Endothelial cell (in vitro differentiated cells): ENCODE measurements at regions not wholly inside any gene's neighbourhood (a gene's known extent, or its start where the extent isn't known, plus 50 kb on each side); places are given as distances from the start of the nearest gene placed in this dataset.

ENCODE experiments used
- DNase-seq: peaks from one replicate; pipeline ENCODE4 v3.0.0; 2021; ENCODE audit warnings: low spot score
- H3K27ac Mint-ChIP-seq: one replicate; pipeline ENCODE4 v1.8.0; 2021; ENCODE audit warnings: mixed read lengths, inconsistent platforms; ENCODE audit not compliant: unreplicated experiment
- H3K27me3 Mint-ChIP-seq: one replicate; pipeline ENCODE4 v1.8.0; 2021; ENCODE audit warnings: mild to moderate bottlenecking, moderate library complexity, mixed read lengths, inconsistent platforms; ENCODE audit not compliant: unreplicated experiment
- H3K36me3 Mint-ChIP-seq: one replicate; pipeline ENCODE4 v1.8.0; 2021; ENCODE audit warnings: mild to moderate bottlenecking, low read depth, mixed read lengths, inconsistent platforms; ENCODE audit not compliant: unreplicated experiment
- H3K4me1 Mint-ChIP-seq: one replicate; pipeline ENCODE4 v1.8.0; 2021; ENCODE audit warnings: mild to moderate bottlenecking, mixed read lengths, inconsistent platforms; ENCODE audit not compliant: unreplicated experiment
- H3K4me3 Mint-ChIP-seq: one replicate; pipeline ENCODE4 v1.8.0; 2021; ENCODE audit warnings: mild to moderate bottlenecking, mixed read lengths, inconsistent platforms; ENCODE audit not compliant: unreplicated experiment
- H3K9me3 Mint-ChIP-seq: one replicate; pipeline ENCODE4 v1.8.0; 2021; ENCODE audit warnings: mixed read lengths, inconsistent platforms; ENCODE audit not compliant: unreplicated experiment
- TF ChIP-seq, protein P1 (sequence below): fragments of 200-600 bp; sonication (generic); IDR thresholded peaks from one replicate; pipeline ENCODE4 v1.5.0; 2021; ENCODE audit warnings: antibody characterized with exemption; ENCODE audit not compliant: unreplicated experiment

DNA sequence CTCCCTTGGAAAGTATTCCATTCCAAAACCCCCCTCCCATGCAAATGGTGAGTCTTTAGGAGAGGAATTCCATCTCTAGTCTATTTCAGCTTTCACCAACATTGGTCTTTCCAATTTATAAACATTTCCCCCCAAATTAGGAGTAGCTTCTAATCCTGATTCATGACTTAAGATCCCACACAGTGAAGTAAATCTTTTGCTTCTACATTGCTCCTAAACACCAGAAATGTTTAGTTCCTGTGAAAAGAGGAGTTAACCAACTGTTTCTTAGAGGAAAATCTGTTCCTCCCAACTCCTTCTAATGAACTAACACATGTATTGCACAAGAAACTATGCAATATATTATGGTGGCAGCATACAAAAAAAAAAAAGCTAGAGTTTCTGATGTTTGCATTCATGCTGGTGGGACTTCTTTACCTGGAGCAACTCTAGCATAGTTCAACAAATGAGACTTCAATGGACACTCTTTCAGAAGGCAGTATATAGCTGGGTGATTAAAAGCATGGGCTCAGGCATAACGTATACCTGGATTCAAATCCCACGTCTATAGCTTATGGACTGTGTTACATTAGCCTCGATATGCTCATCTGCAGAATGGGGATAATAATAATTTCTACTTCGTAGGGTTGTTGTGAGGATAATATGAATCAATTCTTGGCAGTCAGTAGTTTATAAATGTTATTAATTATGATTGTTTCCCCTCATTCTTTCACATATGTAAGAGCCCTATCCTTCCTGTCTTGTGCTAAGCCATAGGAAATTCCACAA, 131.6 kb upstream of the TMEM164 start:
- H3K4me3 Mint-ChIP-seq, result no peak overlapping the region

DNA sequence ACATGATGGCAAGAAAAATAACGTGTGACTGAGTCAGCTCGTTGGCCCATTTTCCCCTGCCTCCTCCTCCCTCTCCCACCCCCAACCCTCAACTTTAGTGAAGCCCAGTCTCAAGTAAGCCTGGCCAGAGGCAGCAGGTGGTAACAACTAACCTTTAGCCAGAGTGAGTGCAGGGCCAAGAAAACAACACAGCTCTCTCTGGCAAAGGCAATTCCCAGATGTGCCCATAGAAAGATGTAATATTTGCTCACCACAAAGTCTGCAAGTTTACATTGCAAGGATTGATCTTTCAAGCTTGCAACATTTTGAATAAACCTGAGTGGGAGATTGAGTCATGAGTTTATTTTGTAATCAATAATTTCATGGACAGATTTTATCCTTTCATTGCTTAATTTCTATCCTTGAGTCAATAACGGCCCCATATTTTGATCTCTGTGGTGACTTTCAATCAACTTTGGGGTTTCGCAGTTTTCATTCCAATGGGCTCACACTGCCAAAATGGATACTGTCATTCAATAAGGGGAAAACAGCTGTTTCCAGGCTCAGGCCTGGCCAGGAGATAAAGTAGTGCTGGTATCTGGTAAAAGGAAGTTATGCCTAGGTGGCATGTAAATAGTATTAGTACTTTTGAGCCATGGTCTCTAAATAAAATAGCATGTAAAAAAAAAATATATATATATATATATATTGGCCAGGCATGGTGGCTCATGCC, 130.7 kb upstream of the TMEM164 start:
- DNase-seq, result no peak
- Mint-ChIP-seq H3K9me3 (no peaks in the 10 kb centered on the region), H3K27ac (no peak overlapping the region), H3K27me3 (peaks cover 2% of the 10 kb centered on the region), H3K36me3 (no peaks in the 10 kb centered on the region), H3K4me1 (peaks cover 5% of the 10 kb centered on the region), H3K4me3 (no peak overlapping the region)
- TF ChIP-seq, protein P1, sequence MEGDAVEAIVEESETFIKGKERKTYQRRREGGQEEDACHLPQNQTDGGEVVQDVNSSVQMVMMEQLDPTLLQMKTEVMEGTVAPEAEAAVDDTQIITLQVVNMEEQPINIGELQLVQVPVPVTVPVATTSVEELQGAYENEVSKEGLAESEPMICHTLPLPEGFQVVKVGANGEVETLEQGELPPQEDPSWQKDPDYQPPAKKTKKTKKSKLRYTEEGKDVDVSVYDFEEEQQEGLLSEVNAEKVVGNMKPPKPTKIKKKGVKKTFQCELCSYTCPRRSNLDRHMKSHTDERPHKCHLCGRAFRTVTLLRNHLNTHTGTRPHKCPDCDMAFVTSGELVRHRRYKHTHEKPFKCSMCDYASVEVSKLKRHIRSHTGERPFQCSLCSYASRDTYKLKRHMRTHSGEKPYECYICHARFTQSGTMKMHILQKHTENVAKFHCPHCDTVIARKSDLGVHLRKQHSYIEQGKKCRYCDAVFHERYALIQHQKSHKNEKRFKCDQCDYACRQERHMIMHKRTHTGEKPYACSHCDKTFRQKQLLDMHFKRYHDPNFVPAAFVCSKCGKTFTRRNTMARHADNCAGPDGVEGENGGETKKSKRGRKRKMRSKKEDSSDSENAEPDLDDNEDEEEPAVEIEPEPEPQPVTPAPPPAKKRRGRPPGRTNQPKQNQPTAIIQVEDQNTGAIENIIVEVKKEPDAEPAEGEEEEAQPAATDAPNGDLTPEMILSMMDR, result no peak

More for the DNA sequence above, 131.6 kb upstream of the TMEM164 start:
- Mint-ChIP-seq H3K27me3 (peaks cover 3% of the 10 kb centered on the region), H3K36me3 (no peaks in the 10 kb centered on the region), H3K27ac (no peak overlapping the region), H3K9me3 (no peaks in the 10 kb centered on the region), H3K4me1 (peaks cover 5% of the 10 kb centered on the region)
- DNase-seq, result no peak
- TF ChIP-seq, protein P1, result no peak

DNA sequence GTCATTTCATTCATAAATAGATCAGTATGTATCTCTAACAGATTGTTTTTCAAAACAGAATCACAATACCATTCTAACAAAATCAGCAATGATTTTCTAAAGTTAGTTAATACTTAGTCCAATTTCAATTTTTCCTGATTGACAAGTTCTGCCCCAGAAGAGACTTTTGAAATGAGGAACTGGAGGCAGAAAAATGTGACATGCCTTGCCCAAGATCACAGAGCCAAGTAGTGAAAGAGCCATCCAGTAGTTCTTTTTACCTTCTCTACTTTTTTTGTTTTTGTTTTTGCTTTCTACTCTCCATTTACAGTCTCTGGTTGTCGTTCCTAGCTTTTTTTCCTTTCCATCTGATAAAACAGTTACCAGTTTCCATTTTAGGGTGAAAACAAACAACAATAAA, 129.3 kb upstream of the TMEM164 start:
- H3K36me3 Mint-ChIP-seq, result no peaks in the 10 kb centered on the region
- H3K4me1 Mint-ChIP-seq, result peaks cover 5% of the 10 kb centered on the region
- H3K27me3 Mint-ChIP-seq, result no peaks in the 10 kb centered on the region
- H3K4me3 Mint-ChIP-seq, result no peak overlapping the region
- no peaks in the 10 kb centered on the region for H3K9me3 Mint-ChIP-seq
- no peak for DNase-seq
- no peak overlapping the region for H3K27ac Mint-ChIP-seq
- TF ChIP-seq, protein P1, result no peak

DNA sequence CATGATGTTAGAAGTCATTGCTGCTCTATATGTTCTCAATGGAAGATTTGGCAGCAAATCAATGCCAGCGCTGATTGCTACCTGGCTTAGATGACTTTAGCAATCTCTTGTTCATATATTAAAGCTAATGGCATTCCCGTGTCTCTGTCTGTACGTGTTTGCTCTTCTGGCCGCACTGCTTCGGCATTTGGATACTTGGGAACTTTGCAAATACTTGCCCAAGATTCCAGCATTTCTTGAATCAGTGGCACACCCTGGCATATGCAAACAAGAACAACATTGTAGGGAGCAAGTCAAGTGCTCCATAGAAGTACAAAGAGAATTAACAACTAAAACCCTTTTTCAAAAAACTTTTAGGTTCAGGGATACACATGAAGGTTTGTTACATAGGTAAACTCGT, 128.9 kb upstream of the TMEM164 start:
- TF ChIP-seq, protein P1, result no peak
- no peak overlapping the region for H3K27ac Mint-ChIP-seq
- no peaks in the 10 kb centered on the region for H3K9me3 Mint-ChIP-seq
- no peaks in the 10 kb centered on the region for H3K36me3 Mint-ChIP-seq
- peaks cover 5% of the 10 kb centered on the region for H3K4me1 Mint-ChIP-seq
- no peaks in the 10 kb centered on the region for H3K27me3 Mint-ChIP-seq
- DNase-seq, result no peak
- H3K4me3 Mint-ChIP-seq, result no peak overlapping the region

DNA sequence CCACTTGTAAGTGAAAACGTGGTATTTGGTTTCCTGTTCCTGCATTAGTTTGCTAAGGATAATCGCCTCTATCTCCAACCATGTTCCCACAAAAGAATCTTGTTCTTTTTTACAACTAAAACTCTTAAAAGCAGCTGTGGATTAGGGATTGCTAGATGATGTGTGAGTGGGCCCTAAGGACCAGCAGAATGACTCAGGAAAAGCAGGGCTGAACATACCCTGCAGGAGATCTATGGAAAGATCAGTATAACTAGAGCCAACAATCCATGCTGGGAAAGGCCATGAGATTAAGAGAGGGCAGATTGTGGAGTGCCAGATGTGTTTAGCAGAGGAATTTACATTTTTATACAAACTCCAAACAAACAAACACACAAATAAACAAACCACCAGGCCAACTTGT, 128.4 kb upstream of the TMEM164 start:
- peaks cover 5% of the 10 kb centered on the region for H3K4me1 Mint-ChIP-seq
- no peaks in the 10 kb centered on the region for H3K9me3 Mint-ChIP-seq
- H3K4me3 Mint-ChIP-seq, result no peak overlapping the region
- no peaks in the 10 kb centered on the region for H3K36me3 Mint-ChIP-seq
- H3K27me3 Mint-ChIP-seq, result no peaks in the 10 kb centered on the region
- H3K27ac Mint-ChIP-seq, result no peak overlapping the region
- DNase-seq, result no peak
- TF ChIP-seq, protein P1, result no peak
